Gastroesophageal sphincter (tissue), 3 donors: ENCODE measurements at regions not wholly inside any gene's neighbourhood (a gene's known extent, or its start where the extent isn't known, plus 50 kb on each side); places are given as distances from the start of the nearest gene placed in this dataset.
A peak's percentile ranks its signal among the peaks of the same experiment; 100 is the strongest.

Experiments
- CTCF ChIP-seq, 4 experiments: fragments of 200-600 bp in 2 of 4; fragments of 450-650 bp in 2 of 4; sonication (generic) in 1 of 4; IDR thresholded peaks; one replicate each; pipeline ENCODE4 v1.5.1; 2017 to 2019; ENCODE audit warnings: antibody characterized with exemption in 4 of 4, mild to moderate bottlenecking in 2 of 4, moderate library complexity in 2 of 4
- POLR2AphosphoS5 ChIP-seq: sonication (generic); formaldehyde crosslinking; IDR thresholded peaks from one replicate; pipeline ENCODE4 v1.6.1; 2017; ENCODE audit warnings: antibody characterized with exemption

GRCh38 chr3:56980798-56981390, 79.6 kb upstream of the SPATA12 start:
- TF ChIP-seq CTCF (IDR thresholded peaks at IDR 0.05) (no peak), POLR2AphosphoS5 (peak; percentile 50)
